Prostate gland (tissue), 2 donors: ENCODE measurements at regions not wholly inside any gene's neighbourhood (a gene's known extent, or its start where the extent isn't known, plus 50 kb on each side); places are given as distances from the start of the nearest gene placed in this dataset.

Experiments
- POLR2A ChIP-seq: fragments of 450-650 bp; IDR thresholded peaks from one replicate; pipeline ENCODE4 v1.6.1; 2016; ENCODE audit warnings: antibody characterized with exemption, mild to moderate bottlenecking
- TF ChIP-seq, protein P1 (sequence below), 4 experiments: fragments of 200-600 bp in 2 of 4; fragments of 450-650 bp in 2 of 4; sonication (generic) in 2 of 4; IDR thresholded peaks; 1 replicate in 3 of 4; 2 replicates in 1 of 4; pipeline ENCODE4 v1.5.1; 2016 to 2019; ENCODE audit warnings: antibody characterized with exemption in 4 of 4, mild to moderate bottlenecking in 2 of 4, moderate library complexity in 2 of 4

DNA sequence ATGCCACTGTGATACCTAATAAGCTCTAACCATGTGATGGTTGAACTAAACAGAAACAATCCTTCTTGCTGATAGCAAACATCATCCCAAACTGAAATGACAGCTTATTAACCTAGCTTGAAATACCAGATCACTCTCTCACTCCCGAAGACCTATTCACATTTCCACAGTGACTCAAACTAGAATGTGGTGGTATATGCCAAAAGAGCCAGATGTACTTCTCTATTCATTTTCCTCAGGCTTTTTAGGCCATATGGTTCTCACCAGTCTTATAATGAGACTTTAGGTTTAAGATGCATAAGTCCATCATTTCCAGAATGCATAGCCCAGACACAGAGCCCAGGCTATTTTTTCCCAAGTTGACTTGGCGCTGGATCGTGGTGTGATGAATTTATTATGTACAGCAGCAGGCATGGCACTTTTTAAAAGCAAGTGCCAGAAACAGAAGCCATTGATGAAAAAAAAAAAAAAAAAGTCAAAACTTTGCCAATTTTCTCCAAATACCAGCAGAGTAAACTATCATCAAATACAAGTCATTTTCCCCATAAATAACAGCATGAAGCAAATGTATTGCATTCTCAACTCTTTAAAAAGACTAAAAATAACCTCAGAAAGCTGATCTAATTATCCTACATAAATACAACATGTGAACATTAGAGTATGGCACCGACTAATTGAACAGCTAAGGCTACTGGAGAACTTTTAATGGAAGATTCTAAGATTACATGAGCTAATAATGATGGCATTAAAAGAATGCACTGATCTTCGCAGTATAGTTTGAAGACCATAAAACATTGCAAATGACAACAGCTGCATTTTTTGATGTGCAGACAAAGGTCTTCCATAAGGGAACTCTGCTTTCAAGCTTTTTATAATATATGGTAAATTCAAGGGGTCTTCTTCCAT lies 365.4 kb downstream of the LRRIQ3 start:
- TF ChIP-seq, protein P1, sequence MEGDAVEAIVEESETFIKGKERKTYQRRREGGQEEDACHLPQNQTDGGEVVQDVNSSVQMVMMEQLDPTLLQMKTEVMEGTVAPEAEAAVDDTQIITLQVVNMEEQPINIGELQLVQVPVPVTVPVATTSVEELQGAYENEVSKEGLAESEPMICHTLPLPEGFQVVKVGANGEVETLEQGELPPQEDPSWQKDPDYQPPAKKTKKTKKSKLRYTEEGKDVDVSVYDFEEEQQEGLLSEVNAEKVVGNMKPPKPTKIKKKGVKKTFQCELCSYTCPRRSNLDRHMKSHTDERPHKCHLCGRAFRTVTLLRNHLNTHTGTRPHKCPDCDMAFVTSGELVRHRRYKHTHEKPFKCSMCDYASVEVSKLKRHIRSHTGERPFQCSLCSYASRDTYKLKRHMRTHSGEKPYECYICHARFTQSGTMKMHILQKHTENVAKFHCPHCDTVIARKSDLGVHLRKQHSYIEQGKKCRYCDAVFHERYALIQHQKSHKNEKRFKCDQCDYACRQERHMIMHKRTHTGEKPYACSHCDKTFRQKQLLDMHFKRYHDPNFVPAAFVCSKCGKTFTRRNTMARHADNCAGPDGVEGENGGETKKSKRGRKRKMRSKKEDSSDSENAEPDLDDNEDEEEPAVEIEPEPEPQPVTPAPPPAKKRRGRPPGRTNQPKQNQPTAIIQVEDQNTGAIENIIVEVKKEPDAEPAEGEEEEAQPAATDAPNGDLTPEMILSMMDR (IDR thresholded peaks at IDR 0.05): no peak
- TF ChIP-seq POLR2A: no peak
